PC-9 (cell line): ENCODE measurements at regions not wholly inside any gene's neighbourhood (a gene's known extent, or its start where the extent isn't known, plus 50 kb on each side); places are given as distances from the start of the nearest gene placed in this dataset.

Experiments
- BruUV-seq: library from RNA; stranded (reverse); fragments of 400-500 nt; replicated peaks from 2 replicates; lab custom pipeline; 2021; lab: Mats Ljungman, UMichigan
- CTCF ChIA-PET: fragments of 300-600 bp; sonication (Branson Sonifier 250); formaldehyde crosslinking; loops from one replicate; lab custom pipeline; 2022; ENCODE audit warnings: antibody characterized with exemption; lab: Charles Lee
- POLR2A ChIA-PET: fragments of 300-600 bp; sonication (Branson Sonifier 250); formaldehyde crosslinking; loops from one replicate; lab custom pipeline; 2022; ENCODE audit warnings: antibody characterized with exemption; ENCODE audit not compliant: unreplicated experiment; lab: Charles Lee
- DNase-seq, 2 experiments: peaks; one replicate each; pipeline versions ENCODE4 v3.0.0 to v3.0.0-alpha.2; 2015 to 2022; ENCODE audit warnings: mixed read lengths in 1 of 2
- H2AFZ ChIP-seq: fragments of 200-600 bp; sonication (generic); 2 replicates; pipeline ENCODE4 v1.8.1; 2017; ENCODE audit warnings: antibody characterized with exemption
- H3F3A ChIP-seq: fragments of 200-600 bp; sonication (generic); 2 replicates; pipeline ENCODE4 v1.8.1; 2017; ENCODE audit warnings: antibody characterized with exemption, mild to moderate bottlenecking, low read depth; ENCODE audit not compliant: insufficient read depth
- H3K27ac ChIP-seq: fragments of 200-600 bp; sonication (generic); 2 replicates; pipeline ENCODE4 v1.6.1; 2016; ENCODE audit warnings: mixed run types
- H3K27me3 ChIP-seq: fragments of 200-600 bp; sonication (generic); 2 replicates; pipeline ENCODE4 v1.6.1; 2016; ENCODE audit warnings: low read depth, mixed run types; ENCODE audit not compliant: insufficient read depth
- H3K36me3 ChIP-seq: fragments of 200-600 bp; sonication (generic); 2 replicates; pipeline ENCODE4 v1.6.1; 2016; ENCODE audit warnings: low read depth, mixed run types
- H3K4me1 ChIP-seq: fragments of 200-600 bp; sonication (generic); replicated peaks from 2 replicates; pipeline ENCODE4 v1.6.1; 2016; ENCODE audit warnings: mixed run types; ENCODE audit not compliant: insufficient read depth
- H3K4me2 ChIP-seq: fragments of 200-600 bp; sonication (generic); 2 replicates; pipeline ENCODE4 v1.6.1; 2017; ENCODE audit warnings: mixed run types
- H3K4me3 ChIP-seq: fragments of 200-600 bp; sonication (generic); 2 replicates; pipeline ENCODE4 v1.6.1; 2016; ENCODE audit warnings: mixed run types
- H3K79me2 ChIP-seq: fragments of 200-600 bp; sonication (generic); 2 replicates; pipeline ENCODE4 v1.6.1; 2017; ENCODE audit warnings: low read depth, mixed run types
- H3K9me2 ChIP-seq: fragments of 200-600 bp; sonication (generic); 2 replicates; pipeline ENCODE4 v1.8.1; 2017; ENCODE audit warnings: mild to moderate bottlenecking; ENCODE audit not compliant: insufficient read depth
- H3K9me3 ChIP-seq: fragments of 200-600 bp; sonication (generic); 2 replicates; pipeline ENCODE4 v1.8.1; 2016; ENCODE audit warnings: low read depth; ENCODE audit not compliant: insufficient read depth
- H4K20me1 ChIP-seq: fragments of 200-600 bp; sonication (generic); 2 replicates; pipeline ENCODE4 v1.8.1; 2017; ENCODE audit not compliant: insufficient read depth
- CTCF ChIP-seq: fragments of 200-600 bp; sonication (generic); conservative IDR thresholded peaks from 2 replicates; pipeline ENCODE4 v1.6.1; 2017; ENCODE audit warnings: mixed run types, antibody characterized with exemption, mild to moderate bottlenecking, moderate library complexity
- EZH2 ChIP-seq: fragments of 200-600 bp; sonication (generic); IDR thresholded peaks from 2 replicates; pipeline ENCODE4 v1.8.0; 2017; ENCODE audit warnings: antibody characterized with exemption, low read depth
- intact Hi-C: fragments of 100-400 bp; cut with micrococcal nuclease; formaldehyde crosslinking; loops from one replicate; pipeline ENCODE4 v1.10.0; 2022; ENCODE audit not compliant: unreplicated experiment

GRCh38 chr9:26026423-26027100 is 348.3 kb upstream of the TUSC1 start:
- Histone ChIP-seq H3K9me3 (no peaks in the 10 kb centered on the region), H3K4me1 (no peaks in the 10 kb centered on the region), H3K36me3 (no peaks in the 10 kb centered on the region), H2AFZ (no peak overlapping the region), H3K4me2 (no peak overlapping the region), H3K9me2 (no peaks in the 10 kb centered on the region), H3K4me3 (no peak overlapping the region), H4K20me1 (no peaks in the 10 kb centered on the region), H3K27ac (no peak overlapping the region), H3K27me3 (no peaks in the 10 kb centered on the region), H3K79me2 (no peaks in the 10 kb centered on the region), H3F3A (no peaks in the 10 kb centered on the region)
- BruUV-seq, result no TSS peak
- TF ChIP-seq EZH2, result no peak
- ChIA-PET CTCF (no interaction called here), POLR2A (no interaction called here)
- intact Hi-C loops, result no loop called here
- DNase-seq, result no peak

GRCh38 chr9:26013199-26013598 is 335.0 kb upstream of the TUSC1 start:
- Histone ChIP-seq H3K9me3 (0 out of 2 replicates have a peak, but pooled peaks cover 4% of the 10 kb centered on the region), H3K27ac (no peak overlapping the region), H2AFZ (no peak overlapping the region), H3K79me2 (no peaks in the 10 kb centered on the region), H3K9me2 (no peaks in the 10 kb centered on the region), H3K4me2 (no peak overlapping the region), H4K20me1 (no peaks in the 10 kb centered on the region), H3K27me3 (no peaks in the 10 kb centered on the region), H3K4me3 (no peak overlapping the region), H3K4me1 (0 out of 2 replicates have a peak, but pooled peaks cover 3% of the 10 kb centered on the region), H3K36me3 (no peaks in the 10 kb centered on the region), H3F3A (no peaks in the 10 kb centered on the region)
- no peak for DNase-seq
- ChIA-PET POLR2A (no interaction called here), CTCF (no interaction called here)
- no TSS peak for BruUV-seq
- intact Hi-C loops, result no loop called here
- TF ChIP-seq CTCF, result no peak
- no peak for TF ChIP-seq EZH2

DNA sequence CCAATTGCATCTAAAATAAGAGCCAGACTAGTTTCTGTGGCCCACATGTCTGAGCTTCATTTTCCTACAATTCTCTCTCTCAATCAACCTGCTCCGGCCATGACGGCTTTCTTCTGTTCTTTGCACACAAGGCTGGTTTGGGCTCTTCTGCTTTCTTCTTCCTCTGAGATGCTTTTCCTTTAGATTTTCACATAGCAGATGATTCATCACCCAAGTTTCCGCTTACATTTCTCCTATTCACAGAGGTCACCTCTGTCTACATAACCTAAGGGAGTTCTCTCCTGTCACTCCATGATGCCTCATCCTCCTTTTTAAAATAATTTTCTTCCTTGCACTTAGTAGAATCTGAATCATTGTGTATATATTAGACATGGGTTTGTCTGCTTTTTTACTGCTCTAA is 334.6 kb upstream of the TUSC1 start:
- ChIA-PET CTCF (no interaction called here), POLR2A (no interaction called here)
- H3K36me3 ChIP-seq, result no peaks in the 10 kb centered on the region

More for the DNA sequence above, 334.6 kb upstream of the TUSC1 start:
- BruUV-seq, result no TSS peak
- Histone ChIP-seq H3K9me2 (no peaks in the 10 kb centered on the region), H3K27me3 (no peaks in the 10 kb centered on the region), H3F3A (no peaks in the 10 kb centered on the region), H3K4me1 (0 out of 2 replicates have a peak, but pooled peaks cover 3% of the 10 kb centered on the region), H3K27ac (no peak overlapping the region), H3K9me3 (0 out of 2 replicates have a peak, but pooled peaks cover 4% of the 10 kb centered on the region), H3K4me3 (no peak overlapping the region), H2AFZ (no peak overlapping the region), H3K79me2 (no peaks in the 10 kb centered on the region), H4K20me1 (no peaks in the 10 kb centered on the region), H3K4me2 (no peak overlapping the region)
- intact Hi-C loops, result no loop called here
- no peak for DNase-seq
- TF ChIP-seq CTCF (no peak), EZH2 (no peak)
